ENCODE measurements at regions not wholly inside any gene's neighbourhood (a gene's known extent, or its start where the extent isn't known, plus 50 kb on each side); places are given as distances from the start of the nearest gene placed in this dataset.

DNA sequence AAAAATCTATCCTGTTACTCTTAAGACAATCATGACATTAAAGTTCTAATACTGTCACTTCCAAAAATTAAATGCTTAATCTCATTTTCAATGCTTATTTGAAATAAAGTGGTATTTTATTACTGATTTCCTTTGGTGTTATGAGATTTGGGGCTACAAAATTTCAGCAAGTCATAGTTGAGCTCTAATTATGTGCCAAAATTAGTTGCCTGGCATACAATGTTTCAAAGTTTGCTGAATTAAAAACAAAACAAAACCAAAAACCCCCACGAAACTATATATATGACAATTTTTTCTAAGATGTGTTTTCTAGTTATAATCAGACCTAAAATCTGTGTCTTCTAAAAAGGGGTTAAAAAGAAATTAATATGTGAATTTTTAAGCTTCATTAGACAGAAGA is 62.2 kb downstream of the KCNRG start:
- peak overlapping the region in 2 of 5 donors; percentile 1 to 12 for H3K27ac ChIP-seq
- DNase-seq = no peak
- no peak overlapping the region for H3K4me3 ChIP-seq
- H3K9me3 ChIP-seq = peaks cover 0 to 10% (median 0%) of the 10 kb centered on the region in 4 donors
- intact Hi-C loops (cut with DNase I; ENCODE audit: low total_unique reads) = no loop called here
- peaks cover 0 to 39% (median 17%) of the 10 kb centered on the region in 4 donors for H3K4me1 ChIP-seq
- peaks cover 0 to 42% (median 0%) of the 10 kb centered on the region in 3 donors for H3K27me3 ChIP-seq
- TF ChIP-seq CTCF (IDR thresholded peaks at IDR 0.05) = no peak
- no peaks in the 10 kb centered on the region for H3K36me3 ChIP-seq
- WGBS, 5 donors = 70 to 91% (median 81%) methylated on average over 1 of the region's 1 CpG

GRCh38 chr13:50078231-50078894 is 63.1 kb downstream of the KCNRG start:
- 52 to 78% (median 71%) methylated on average over 3 of the region's 3 CpGs for WGBS, 5 donors
- no peaks in the 10 kb centered on the region for H3K36me3 ChIP-seq
- H3K27me3 ChIP-seq = peaks cover 0 to 42% (median 0%) of the 10 kb centered on the region in 3 donors
- no peak for DNase-seq
- peaks cover 2 to 49% (median 25%) of the 10 kb centered on the region in 4 donors for H3K4me1 ChIP-seq
- intact Hi-C loops (cut with DNase I; ENCODE audit: low total_unique reads) = no loop called here
- peak overlapping the region in 1 of 5 donors; percentile 12 for H3K27ac ChIP-seq
- peaks cover 0 to 10% (median 0%) of the 10 kb centered on the region in 4 donors for H3K9me3 ChIP-seq
- no peak for TF ChIP-seq POLR2AphosphoS5 (IDR thresholded peaks at IDR 0.05)
- TF ChIP-seq POLR2A (IDR thresholded peaks at IDR 0.05) = no peak
- TF ChIP-seq CTCF (IDR thresholded peaks at IDR 0.05) = no peak
- no peak for TF ChIP-seq EP300 (IDR thresholded peaks at IDR 0.05)
- H3K4me3 ChIP-seq = no peak overlapping the region

GRCh38 chr13:50078895-50079654 is 63.8 kb downstream of the KCNRG start:
- DNase-seq = no peak
- Histone ChIP-seq H3K27me3 (peaks cover 0 to 42% (median 0%) of the 10 kb centered on the region in 3 donors), H3K36me3 (no peaks in the 10 kb centered on the region), H3K4me3 (peak overlapping the region in 2 of 4 donors; percentile 88), H3K4me1 (peaks cover 4 to 53% (median 30%) of the 10 kb centered on the region in 4 donors), H3K27ac (peak overlapping the region in 1 of 5 donors; percentile 92), H3K9me3 (peaks cover 0 to 10% (median 0%) of the 10 kb centered on the region in 4 donors)
- intact Hi-C loops (cut with DNase I; ENCODE audit: low total_unique reads) = no loop called here
- 35 to 63% (median 56%) methylated on average over 10 of the region's 10 CpGs for WGBS, 5 donors
- TF ChIP-seq CTCF (IDR thresholded peaks at IDR 0.05) (no peak), EP300 (IDR thresholded peaks at IDR 0.05) (no peak), POLR2A (IDR thresholded peaks at IDR 0.05) (no peak), POLR2AphosphoS5 (IDR thresholded peaks at IDR 0.05) (no peak)

GRCh38 chr13:50079655-50080202 is 64.5 kb downstream of the KCNRG start:
- Histone ChIP-seq H3K4me1 (peaks cover 4 to 60% (median 32%) of the 10 kb centered on the region in 4 donors), H3K27ac (peak overlapping the region in 4 of 5 donors; percentile 28 to 92 (median 88)), H3K9me3 (peaks cover 0 to 10% (median 0%) of the 10 kb centered on the region in 4 donors), H3K27me3 (peaks cover 0 to 42% (median 0%) of the 10 kb centered on the region in 3 donors), H3K4me3 (peak overlapping the region; percentile 67 to 88 (median 79)), H3K36me3 (no peaks in the 10 kb centered on the region)
- WGBS, 5 donors = 21 to 33% (median 28%) methylated on average over 12 of the region's 12 CpGs
- intact Hi-C loops (cut with DNase I; ENCODE audit: low total_unique reads) = loop anchor here (10.0 kb wide), 1 partner anchor 95 kb away; no protein-coding TSS in a partner anchor
- DNase-seq = no peak
- TF ChIP-seq EP300 (IDR thresholded peaks at IDR 0.05) = no peak
- TF ChIP-seq CTCF (IDR thresholded peaks at IDR 0.05) = no peak
- no peak for TF ChIP-seq POLR2A (IDR thresholded peaks at IDR 0.05)
- no peak for TF ChIP-seq POLR2AphosphoS5 (IDR thresholded peaks at IDR 0.05)
